ENCODE measurements at regions not wholly inside any gene's neighbourhood (a gene's known extent, or its start where the extent isn't known, plus 50 kb on each side); places are given as distances from the start of the nearest gene placed in this dataset.

DNA sequence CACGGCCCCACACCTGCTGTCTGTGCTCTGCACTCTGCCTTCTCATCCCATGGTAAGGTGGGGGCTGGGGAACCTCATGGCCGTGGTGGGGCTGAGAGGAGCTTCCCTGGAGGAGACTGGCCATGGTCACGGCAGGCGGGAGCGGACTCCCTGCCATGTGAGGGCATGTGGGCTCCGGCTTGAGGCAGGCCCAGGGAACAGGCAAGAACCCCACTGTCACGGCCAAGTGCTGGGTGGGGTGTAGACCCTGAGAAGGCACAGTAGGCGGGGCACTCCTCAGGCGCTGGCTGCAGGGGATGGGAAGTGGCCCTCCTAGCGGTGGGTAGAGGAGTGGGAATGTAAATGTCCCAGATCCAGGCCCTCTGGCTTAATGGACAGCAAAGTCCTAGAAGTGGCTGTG, 1262.7 kb downstream of the BRD1 start:
- ATAC-seq (ENCODE audit: low FRiP score) = no peak
- no peak for DNase-seq (ENCODE audit: low spot score)
- TF ChIP-seq, protein P1, sequence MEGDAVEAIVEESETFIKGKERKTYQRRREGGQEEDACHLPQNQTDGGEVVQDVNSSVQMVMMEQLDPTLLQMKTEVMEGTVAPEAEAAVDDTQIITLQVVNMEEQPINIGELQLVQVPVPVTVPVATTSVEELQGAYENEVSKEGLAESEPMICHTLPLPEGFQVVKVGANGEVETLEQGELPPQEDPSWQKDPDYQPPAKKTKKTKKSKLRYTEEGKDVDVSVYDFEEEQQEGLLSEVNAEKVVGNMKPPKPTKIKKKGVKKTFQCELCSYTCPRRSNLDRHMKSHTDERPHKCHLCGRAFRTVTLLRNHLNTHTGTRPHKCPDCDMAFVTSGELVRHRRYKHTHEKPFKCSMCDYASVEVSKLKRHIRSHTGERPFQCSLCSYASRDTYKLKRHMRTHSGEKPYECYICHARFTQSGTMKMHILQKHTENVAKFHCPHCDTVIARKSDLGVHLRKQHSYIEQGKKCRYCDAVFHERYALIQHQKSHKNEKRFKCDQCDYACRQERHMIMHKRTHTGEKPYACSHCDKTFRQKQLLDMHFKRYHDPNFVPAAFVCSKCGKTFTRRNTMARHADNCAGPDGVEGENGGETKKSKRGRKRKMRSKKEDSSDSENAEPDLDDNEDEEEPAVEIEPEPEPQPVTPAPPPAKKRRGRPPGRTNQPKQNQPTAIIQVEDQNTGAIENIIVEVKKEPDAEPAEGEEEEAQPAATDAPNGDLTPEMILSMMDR (IDR thresholded peaks at IDR 0.05) = no peak

GRCh38 chr22:48563966-48564330, 1263.7 kb downstream of the BRD1 start:
- DNase-seq (ENCODE audit: low spot score) = no peak
- no peak for ATAC-seq (ENCODE audit: low FRiP score)
- TF ChIP-seq, protein P1 (IDR thresholded peaks at IDR 0.05) = no peak

GRCh38 chr22:48563118-48563965, 1264.3 kb downstream of the BRD1 start:
- ATAC-seq (ENCODE audit: low FRiP score) (no peak), DNase-seq (ENCODE audit: low spot score) (no peak)
- TF ChIP-seq, protein P1 (IDR thresholded peaks at IDR 0.05) = no peak

GRCh38 chr22:48561676-48562075, 1266.0 kb downstream of the BRD1 start:
- no peak for DNase-seq (ENCODE audit: low spot score)
- TF ChIP-seq, protein P1 (IDR thresholded peaks at IDR 0.05) = no peak
- no peak for ATAC-seq (ENCODE audit: low FRiP score)

DNA sequence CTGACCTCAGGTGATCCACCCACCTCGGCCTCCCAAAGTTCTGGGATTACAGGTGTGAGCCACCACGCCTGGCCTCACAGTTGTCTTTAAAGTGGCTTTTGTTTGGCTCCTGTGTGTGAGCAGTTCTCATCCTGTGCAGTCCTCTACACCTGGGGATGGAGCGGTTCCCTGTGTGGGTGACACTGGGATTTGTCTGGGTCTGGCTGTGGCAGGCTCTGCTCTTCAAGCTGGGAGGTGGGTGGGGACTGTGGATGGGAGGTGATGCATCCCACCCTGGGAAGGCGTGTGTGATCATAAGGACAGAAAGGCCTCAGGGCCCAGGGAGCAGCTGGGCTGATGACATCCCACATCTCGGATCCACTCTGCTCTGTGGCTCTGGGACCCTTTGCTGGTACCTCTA, 1266.8 kb downstream of the BRD1 start:
- ATAC-seq (ENCODE audit: low FRiP score) = no peak
- TF ChIP-seq, protein P1 (IDR thresholded peaks at IDR 0.05) = no peak
- no peak for DNase-seq (ENCODE audit: low spot score)

GRCh38 chr22:48560389-48560751, 1267.3 kb downstream of the BRD1 start:
- ATAC-seq (ENCODE audit: low FRiP score) (no peak), DNase-seq (ENCODE audit: low spot score) (no peak)
- TF ChIP-seq, protein P1 (IDR thresholded peaks at IDR 0.05) = no peak

Data from omental fat pad (tissue), 3 donors.